ENCODE measurements at regions not wholly inside any gene's neighbourhood (a gene's known extent, or its start where the extent isn't known, plus 50 kb on each side); places are given as distances from the start of the nearest gene placed in this dataset.

GRCh38 chr4:11910812-11911211, 482.1 kb upstream of the HS3ST1 start:
- TF ChIP-seq CTCF (IDR thresholded peaks at IDR 0.05): no peak
- TF ChIP-seq POLR2A (IDR thresholded peaks at IDR 0.05): no peak
